RKO (cell line): ENCODE measurements at regions not wholly inside any gene's neighbourhood (a gene's known extent, or its start where the extent isn't known, plus 50 kb on each side); places are given as distances from the start of the nearest gene placed in this dataset.
A peak's percentile ranks its signal among the peaks of the same experiment; 100 is the strongest.
"Not testable (repeated sequence)": the region's sequence is repeated elsewhere in the genome, so short reads cannot be mapped to it uniquely, and the experiment has no call there.

Experiments used
- DNase-seq: peaks from one replicate; pipeline ENCODE4 v3.0.0-alpha.2; 2016; ENCODE audit warnings: low spot score

DNA sequence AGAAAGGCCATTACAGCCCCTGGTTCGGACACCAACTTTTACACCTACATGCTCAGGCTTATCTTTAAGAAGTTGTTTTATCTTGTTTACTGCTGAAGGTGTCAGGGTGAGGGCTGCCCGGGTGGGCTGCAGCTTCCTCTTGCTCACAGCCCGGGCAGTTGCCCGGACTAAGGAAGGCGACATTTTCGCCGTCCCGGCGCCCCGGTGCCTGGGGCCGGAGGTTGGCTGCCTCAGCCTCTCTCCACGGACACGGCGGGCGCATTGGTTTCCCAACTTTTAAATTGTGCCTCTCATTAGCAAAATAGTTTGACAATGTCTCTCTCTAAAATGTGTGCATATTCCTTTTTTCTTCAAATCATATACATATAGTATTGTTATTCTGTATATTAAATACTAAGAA lies 198.5 kb downstream of the LRRC70 start:
- not testable (repeated sequence) for DNase-seq

- DNase-seq: not testable (repeated sequence)
Measured at GRCh38 chr5:62776592-62776991, 198.0 kb downstream of the LRRC70 start.

DNA sequence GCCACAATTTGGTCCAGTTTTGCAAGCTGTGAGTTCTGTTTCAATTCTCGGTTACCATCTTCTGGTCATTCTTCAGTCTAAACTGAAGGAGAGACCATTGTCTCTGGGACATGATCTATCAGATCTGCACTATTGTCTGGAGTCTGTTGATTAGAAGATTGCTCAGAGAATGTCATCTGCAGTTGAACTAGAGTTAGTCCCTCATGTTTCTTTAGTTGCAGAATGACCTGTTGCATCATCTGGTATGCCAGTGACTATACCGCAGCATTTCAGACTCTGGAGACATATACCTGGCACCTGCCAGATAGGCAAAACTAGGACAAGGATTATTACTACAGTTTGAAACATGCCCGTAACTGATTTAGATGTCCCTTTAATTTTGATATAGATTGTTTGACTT lies 194.8 kb downstream of the LRRC70 start:
- no peak for DNase-seq

DNA sequence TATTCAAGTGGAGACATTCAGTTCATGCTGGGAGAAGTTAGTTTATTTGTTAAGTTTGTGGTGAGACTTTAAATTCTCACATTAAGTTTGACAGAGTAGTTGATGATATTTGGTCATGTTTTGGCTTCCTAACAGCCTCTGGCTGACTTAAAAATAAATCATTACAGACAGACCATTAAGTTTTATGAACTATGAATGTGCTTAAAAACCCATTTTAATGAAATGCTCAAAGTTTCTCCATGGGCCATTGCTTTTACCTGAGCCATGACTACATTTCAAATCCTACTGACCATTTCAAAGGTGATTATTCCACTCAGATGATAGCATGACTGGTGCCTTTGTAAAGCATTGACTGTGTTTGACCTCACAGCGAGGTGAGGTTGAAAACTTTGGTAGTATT lies 192.7 kb downstream of the LRRC70 start:
- DNase-seq: no peak

DNA sequence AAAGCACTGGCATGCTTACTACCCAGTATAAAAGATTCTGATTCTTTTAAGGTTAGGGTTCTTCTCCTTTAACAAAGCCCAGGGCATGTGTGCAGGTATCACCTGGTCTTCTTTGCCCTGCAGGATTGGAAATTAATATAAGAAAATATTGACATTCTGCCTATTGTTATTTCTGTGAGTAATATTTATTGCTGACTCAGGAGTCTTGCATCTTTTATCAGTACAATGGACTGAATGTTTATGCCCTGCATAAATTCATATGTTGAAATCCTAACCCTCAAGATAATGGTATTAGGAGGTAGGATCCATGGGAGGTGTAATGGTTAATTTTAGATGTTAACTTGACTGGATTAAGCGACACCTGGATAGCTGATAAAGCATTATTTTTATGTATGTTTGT lies 189.0 kb downstream of the LRRC70 start:
- DNase-seq: no peak

GRCh38 chr5:62767077-62767476 lies 188.5 kb downstream of the LRRC70 start:
- DNase-seq: no peak

GRCh38 chr5:62762503-62762902 lies 183.9 kb downstream of the LRRC70 start:
- no peak for DNase-seq

- not testable (repeated sequence) for DNase-seq
Measured at GRCh38 chr5:62757686-62758085, 179.1 kb downstream of the LRRC70 start.

DNA sequence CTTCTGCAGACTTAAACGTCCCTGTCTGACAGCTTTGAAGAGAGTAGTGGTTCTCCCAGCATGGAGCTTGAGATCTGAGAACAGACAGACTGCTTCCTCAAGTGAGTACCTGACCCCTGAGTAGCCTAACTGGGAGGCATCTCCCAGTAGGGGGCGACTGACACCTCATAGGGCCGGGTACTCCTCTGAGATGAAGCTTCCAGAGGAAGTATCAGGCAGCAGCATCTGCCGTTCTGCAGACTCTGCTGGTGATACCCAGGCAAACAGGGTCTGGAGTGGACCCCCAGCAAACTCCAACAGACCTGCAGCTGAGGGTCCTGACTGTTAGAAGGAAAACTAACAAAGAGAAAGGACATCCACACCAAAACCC lies 174.4 kb downstream of the LRRC70 start:
- not testable (repeated sequence) for DNase-seq

GRCh38 chr5:62752056-62752997 lies 173.7 kb downstream of the LRRC70 start:
- not testable (repeated sequence) for DNase-seq

DNA sequence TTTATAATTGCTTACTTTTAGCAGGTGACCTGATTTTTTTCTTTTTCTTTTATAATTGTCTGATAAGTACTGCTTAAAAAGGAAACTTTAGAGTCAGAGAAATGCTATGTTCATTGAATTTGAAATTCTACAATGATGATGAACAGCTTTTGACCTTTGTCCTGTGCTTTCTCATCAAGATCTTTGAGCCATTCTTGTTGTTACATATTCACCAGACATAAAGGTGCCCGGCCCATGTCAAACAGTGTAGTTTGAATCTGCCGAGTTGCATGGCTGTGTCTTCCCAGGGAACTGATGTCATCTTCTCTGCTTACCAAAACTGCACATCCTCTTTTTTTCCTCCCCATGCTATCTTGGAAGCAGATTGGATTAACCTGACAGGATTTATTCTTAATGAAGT lies 163.6 kb downstream of the LRRC70 start:
- no peak for DNase-seq

GRCh38 chr5:62741761-62742160 lies 163.1 kb downstream of the LRRC70 start:
- DNase-seq: no peak

DNA sequence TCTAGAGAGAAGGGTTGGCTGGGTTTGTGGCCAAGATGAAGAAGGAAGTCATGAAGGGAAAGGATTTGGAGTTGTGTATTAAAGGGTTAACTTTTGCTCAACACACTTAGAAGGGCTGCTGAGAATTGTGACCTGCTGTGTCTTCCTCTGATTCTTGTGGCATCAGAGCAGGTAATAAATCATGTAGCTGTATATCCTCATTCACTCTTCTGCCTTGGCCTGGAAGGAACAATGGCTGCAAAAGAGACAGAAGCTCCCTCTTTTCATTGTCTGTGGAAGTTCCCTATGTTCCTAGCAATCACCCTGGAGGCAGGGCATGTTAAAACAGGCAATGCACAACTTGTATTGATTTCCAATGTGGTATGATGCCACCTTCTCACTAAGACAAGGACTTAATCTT lies 159.1 kb downstream of the LRRC70 start:
- DNase-seq: no peak

GRCh38 chr5:62732677-62733121 lies 154.1 kb downstream of the LRRC70 start:
- no peak for DNase-seq

- DNase-seq: no peak
Measured at GRCh38 chr5:62731022-62731421, 152.4 kb downstream of the LRRC70 start.

DNA sequence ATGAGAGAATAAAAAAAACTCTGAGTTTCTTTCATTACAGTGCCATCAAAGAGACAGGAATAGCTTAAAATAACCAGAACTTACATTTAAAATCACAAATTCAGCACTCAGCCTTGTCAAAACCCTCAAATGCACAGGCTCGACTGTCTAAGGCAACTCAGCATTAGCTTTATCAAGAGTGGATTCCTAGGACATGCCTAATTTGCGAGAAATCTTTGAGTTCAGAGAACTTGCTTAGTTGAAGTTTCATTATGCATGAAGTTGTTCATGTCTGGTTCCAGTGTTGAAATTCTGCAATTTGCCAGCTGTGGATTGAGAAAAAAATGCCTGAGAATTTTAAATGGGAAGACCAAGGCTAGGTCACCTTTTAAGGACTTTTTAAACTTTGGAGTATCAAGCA lies 151.1 kb downstream of the LRRC70 start:
- no peak for DNase-seq

DNA sequence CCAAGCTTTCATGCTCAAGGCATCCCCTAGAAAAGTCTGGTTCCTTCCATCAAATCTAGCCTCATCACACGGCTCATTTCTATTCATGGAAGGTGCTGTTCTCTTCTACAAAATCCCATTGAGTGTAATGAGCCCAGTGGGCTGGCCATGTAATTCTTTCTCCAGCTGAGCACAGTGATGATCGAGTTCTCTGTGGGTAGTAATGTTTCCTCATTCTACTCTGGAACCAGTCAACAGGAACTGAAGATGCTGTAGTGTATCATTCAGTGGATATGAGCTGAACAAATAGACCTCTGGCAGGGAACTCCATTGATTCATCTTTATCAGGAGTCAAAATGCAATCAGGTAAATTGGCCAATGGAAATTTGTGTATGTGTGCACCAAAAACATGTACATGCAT lies 149.2 kb downstream of the LRRC70 start:
- no peak for DNase-seq

GRCh38 chr5:62727184-62727583 lies 148.6 kb downstream of the LRRC70 start:
- DNase-seq: no peak

DNA sequence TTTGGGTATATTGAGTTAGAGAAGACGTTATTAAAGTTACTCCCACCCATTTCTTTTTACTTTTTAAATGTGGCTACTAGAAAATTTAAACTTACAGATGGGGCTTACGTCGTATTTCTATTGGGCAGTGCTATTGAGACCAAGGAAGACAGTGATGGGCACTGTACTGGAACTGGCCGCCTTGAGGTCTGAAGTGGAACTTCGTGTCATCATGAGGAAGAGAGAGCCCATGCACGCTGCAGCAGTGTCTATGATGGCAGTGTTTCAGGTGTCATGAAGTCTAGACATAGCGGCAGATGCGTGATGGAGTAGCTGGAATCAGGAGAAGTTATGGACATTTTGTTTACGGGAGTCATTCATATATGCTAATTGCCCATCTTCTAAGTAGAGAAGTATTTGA lies 143.7 kb downstream of the LRRC70 start:
- DNase-seq: no peak

DNA sequence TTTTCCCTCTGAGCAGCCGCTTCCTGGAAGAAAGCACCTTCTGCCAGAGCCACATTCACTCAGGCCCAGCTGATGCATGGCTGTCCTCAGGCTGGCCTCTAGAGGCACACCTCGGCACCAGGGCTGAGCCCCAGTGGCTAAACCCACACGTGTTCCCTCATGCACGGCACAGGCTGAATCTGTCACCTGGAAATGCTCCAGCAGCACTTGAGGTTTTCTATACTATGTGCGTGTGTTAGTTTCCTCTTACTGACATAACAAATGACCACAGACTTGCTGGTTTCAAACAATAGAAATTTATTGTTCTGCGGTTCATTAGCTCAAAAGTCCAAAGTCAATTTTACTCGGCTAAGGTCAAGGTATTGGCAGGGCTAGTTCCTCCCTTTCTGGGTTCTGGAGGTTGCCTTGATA lies 141.4 kb downstream of the LRRC70 start:
- DNase-seq: peak; percentile 52

- DNase-seq: no peak
Measured at GRCh38 chr5:62719061-62719720, 140.6 kb downstream of the LRRC70 start.

DNA sequence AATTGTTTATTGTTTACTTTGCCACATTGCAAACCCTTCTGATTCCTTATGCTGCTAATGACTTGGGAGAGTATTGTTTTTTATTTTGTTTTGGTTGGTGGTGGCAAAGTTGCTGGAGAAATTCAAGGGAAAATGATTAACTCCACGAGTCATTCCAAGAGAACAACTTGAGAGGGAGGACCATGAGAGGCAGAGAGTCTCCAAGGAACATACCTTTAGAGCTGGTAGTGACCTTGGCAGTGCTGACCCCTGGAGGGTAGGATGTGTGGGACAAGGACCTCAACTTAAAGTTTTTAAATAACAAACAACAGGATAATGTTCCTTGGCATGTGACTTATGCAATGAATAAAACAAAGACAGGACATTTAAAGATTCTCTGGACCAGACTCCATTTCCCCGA lies 139.7 kb downstream of the LRRC70 start:
- DNase-seq: peak; percentile 9

- DNase-seq: no peak
Measured at GRCh38 chr5:62717301-62717933, 138.8 kb downstream of the LRRC70 start.
